Peyer's patch (tissue), 4 donors: ENCODE measurements at regions not wholly inside any gene's neighbourhood (a gene's known extent, or its start where the extent isn't known, plus 50 kb on each side); places are given as distances from the start of the nearest gene placed in this dataset.

Source experiments
- CTCF ChIP-seq, 6 experiments: fragments of 450-650 bp in 4 of 6; fragments of 200-600 bp in 2 of 6; sonication (generic) in 1 of 6; IDR thresholded peaks; one replicate each; pipeline ENCODE4 v1.5.1; 2017 to 2019; ENCODE audit warnings: antibody characterized with exemption in 6 of 6, mild to moderate bottlenecking in 3 of 6, moderate library complexity in 1 of 6
- POLR2A ChIP-seq, 2 donors: fragments of 450-650 bp; IDR thresholded peaks; one replicate each; pipeline ENCODE4 v1.5.1; 2017; ENCODE audit warnings: antibody characterized with exemption in 2 of 2, mild to moderate bottlenecking in 2 of 2, moderate library complexity in 2 of 2

- no peak for TF ChIP-seq CTCF (IDR thresholded peaks at IDR 0.05)
- TF ChIP-seq POLR2A (IDR thresholded peaks at IDR 0.05) = no peak
These were observed 78.1 kb upstream of the HMHB1 start for GRCh38 chr5:143733665-143734455.
